GDM1 (cell line): ENCODE measurements at regions not wholly inside any gene's neighbourhood (a gene's known extent, or its start where the extent isn't known, plus 50 kb on each side); places are given as distances from the start of the nearest gene placed in this dataset.

Experiments
- DNase-seq: peaks from one replicate; lab custom pipeline; 2025; lab: John Stamatoyannopoulos, UW

DNA sequence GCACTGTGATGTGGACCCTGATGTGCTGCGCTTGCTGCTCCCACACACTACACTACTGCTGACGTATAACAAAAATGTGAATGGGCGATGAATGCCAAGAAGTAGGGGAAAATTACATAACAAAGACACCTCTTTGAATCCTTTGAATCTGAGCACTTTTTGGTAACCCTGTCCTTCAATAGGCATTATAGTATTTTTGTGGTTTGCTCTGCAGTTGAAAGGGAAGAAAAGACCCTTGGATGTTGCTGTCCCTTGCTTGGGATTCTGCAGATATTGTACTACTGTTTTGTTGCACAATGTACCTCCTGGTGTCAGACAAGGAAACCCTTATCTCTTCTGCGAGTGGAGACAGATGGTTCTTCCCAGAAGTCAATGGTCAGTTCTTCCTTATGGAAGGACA lies 124.8 kb upstream of the UBE3A start:
- DNase-seq, result no peak

DNA sequence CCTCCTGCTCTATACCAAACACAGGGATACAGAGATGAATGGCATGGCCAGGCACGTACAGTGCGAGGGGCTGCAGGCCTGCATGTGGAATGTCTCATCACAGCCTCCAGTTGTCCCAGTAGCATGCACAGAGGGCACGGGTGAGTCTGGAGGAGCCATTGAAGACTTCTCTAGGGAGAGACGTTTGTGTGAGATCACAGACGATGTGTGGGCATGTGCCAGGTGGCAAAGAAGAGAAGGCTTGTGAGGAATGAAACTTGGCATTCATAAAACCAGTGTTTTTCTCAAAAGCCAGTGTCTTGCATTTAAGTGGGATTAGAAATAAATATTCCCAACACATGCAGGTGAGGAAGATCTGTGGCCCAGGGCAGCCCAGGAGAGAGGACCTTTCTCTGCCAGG lies 119.1 kb upstream of the UBE3A start:
- no peak for DNase-seq

DNA sequence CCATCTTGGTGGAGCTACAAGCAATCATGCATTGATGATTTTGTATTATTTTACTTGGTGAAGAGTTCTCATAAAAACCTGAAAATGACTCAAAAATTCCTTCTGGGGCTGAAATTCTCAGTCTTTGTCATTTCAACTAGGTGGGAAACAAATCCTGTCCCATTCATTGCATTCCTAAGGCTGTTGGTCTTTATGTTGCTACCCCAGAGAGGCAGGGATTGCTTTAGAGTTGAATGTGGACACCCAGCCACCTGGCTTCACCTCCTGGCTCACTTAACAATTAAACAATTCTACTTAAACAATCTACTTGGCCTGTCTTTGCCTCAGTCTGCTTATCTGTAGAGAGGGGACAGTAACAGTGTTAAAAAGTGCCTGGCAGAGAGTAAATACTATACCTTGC lies 117.3 kb upstream of the UBE3A start:
- no peak for DNase-seq

DNA sequence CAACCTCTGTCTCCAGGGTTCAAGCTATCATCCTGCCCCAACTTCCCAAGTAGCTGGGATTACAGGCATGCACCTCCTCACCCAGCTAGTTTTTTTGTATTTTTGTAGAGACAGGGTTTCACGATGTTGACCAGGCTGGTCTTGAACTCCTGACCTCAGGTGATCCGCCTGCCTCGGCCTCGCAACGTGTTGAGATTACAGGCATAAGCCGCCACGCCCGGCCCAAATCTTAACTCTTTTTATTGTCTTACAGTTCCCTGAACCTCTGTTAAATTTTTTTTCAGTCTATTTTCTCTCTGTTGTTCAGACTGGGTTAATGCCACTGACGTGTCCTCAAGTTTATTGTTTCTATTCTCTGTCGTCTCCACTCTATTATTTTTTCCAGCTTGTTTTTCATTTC lies 115.8 kb upstream of the UBE3A start:
- DNase-seq, result no peak

DNA sequence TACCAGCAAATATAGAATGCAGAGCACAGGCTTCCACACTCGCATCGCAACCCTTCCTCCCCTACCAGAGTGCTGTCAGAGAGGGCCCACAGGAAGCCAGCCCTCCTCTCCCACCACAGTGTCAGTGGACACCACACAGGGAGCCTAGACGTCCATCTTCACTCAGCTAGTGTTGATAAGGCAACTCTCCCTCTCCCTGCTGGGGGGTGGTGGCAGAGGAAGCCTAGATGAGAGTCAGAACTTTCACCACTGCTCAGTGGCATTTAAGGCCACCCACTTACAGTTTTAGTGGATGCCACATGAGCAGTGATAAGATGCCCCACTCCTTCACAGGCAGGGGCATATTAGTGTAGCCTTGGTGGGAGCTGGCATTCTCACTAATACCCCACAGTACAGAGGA lies 109.8 kb upstream of the UBE3A start:
- DNase-seq, result no peak

DNA sequence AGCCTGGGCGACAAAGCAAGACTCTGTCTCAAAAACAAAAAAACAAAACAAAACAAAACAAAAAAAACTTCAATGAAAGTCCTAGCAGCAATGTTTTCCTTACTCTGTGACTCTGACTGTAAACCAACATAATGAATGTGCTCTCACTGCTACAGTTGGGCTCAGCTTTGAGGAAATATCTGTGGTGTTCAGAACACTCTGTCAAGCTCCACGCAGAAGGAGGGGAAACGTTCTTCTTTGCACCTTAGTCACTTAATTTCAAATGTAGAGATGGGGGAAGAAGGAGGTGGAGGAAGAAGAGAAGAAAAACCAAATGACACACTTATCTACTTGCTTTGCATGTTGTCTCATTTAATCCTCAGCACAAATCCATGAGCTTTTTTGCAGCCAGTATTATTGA lies 107.1 kb upstream of the UBE3A start:
- DNase-seq, result no peak

DNA sequence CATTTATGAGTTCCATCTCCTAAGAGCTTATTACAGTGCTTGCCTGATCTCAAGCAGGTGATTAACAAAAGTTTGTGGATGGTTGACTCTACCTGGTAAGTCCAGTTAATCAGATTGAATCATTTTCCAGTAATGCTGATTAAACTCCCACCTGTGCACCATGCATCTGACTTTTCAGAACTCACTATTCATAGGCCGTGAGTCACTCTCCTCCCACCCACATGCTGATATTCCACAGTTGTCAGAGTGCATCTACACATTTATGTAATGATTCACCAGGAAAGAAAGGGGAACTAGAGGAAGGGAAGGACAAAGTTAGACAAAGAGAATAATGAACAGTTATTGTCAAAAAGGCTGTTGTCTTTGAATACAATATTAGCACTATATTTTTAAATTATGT lies 106.2 kb upstream of the UBE3A start:
- DNase-seq, result no peak

DNA sequence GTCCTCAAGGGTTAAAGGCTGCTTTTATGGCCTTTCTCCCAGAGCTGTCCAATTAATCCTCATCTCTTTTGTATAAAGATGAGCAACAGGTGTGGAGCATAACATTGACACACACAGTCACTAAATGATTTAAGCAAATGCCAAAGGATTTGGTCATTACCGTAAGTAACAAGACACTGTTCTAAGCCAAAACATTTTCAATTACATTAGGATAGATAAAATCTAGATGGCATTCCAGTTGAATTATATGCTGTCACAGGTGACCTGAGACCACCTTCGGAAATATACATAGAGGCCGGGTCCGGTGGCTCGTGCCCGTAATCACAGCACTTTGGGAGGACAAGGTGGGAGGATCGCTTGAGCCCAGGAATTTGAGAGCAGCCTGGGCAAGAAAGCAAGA lies 105.3 kb upstream of the UBE3A start:
- no peak for DNase-seq

DNA sequence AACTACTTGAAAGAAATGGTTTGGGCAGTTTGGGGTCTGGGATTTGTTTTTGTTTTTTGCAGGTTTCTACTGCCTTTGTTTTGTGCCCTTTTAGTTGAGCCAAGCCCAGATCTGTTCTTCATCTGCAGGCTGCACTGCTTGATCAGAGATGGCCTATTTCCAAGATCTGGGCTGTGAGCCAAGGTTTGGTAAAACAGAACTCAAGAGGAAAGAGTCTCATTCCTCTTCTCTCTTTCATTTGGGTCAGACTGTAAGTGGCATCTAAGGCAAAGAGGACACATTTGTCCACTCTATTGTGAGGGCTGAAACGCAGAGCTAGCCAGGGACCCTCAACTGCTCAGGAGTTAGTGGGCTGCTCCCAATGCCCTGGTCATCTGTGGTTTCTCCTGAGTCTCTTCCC lies 104.4 kb upstream of the UBE3A start:
- DNase-seq, result no peak

DNA sequence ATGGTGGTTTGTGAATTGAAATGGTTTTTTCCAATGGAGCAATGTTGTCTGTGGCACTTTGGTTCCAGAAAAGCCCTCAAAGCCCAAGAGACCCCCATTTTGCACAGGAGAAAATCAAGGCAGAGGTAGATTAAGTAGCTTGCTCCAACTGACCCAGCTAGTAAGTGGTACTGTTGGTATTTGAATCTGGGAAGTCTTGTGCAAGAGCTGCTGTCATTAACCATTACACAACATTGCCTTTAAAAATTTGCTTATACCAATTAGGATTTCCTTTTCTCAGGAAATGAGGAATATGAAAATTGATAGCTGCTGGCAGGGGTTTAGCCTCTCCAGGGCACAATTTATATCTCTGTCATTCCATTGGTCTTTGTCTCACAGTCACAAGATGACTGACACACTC lies 102.4 kb upstream of the UBE3A start:
- DNase-seq, result no peak

DNA sequence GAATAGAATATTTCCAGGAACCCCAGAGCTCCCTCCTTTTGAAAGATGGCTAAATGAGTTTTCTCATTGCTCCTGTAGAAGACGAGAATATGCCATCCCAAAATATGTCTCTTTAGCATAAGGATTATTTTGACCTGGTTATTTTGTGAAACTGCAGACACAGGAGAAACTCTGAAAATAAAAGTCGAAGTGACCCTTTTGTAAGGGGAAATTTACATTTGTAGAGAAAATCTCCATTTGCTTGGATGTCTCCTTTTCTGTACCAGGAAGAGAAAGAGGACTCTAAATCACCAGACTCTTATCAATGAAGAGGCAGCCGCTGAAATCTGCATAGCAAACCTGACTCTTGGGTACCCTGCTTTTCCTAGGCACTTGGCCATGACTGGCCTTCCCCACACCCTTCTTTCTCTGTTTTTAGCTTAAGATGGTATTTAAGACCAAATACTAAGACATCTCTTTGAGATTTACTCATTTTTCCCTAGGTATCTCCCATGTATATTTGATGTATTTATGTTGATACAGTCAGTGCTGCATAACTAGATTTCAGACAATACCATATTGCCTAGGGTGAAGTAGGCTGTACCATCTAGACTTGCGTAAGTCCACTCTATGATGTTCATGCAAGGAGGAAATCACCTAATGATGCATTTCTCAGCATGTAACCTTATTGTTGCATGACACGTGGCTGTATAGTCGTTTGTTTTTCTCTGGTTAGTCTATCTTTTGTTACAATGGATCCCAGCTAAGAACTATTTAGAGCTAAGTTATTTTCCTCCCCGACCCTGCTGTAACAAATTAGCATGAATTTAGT lies 98.2 kb upstream of the UBE3A start:
- no peak for DNase-seq

DNA sequence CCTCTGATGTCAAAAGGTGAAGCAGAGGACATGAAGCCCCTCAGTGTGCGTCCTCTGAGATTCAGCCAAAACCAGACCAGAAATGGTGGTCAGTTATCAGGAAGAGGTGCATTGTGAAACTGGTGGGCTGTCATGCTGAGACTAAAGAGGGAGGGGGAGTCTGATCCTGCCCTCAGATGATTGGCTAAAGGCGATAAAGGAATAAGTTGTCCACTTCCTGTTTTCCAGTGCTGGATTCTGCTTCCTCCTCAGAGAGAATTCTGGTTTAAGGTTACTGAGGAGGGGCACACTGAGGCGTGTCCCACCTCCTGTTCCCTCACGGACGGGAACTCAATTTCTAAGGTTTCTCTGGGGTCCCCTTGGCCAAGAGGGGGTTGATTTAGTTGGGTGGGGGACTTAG lies 97.0 kb upstream of the UBE3A start:
- no peak for DNase-seq

DNA sequence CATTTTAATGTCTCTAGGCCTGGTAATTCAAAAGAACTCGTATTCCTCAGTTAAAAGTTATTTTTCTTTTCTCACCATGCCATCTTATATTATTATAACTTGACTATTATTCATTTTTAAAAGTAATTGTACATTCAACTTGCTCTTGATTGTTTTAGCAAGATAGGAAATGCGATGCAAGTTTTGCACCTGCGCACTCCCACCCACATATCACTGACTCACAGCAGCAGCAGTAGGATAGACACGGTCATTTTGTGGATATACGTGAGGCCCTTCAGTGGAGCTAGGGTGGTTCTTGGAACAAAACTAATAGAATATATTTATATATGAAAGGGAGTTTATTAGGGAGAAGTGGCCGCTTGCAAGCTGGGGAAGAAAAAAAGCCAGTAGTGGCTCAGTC lies 95.5 kb upstream of the UBE3A start:
- no peak for DNase-seq

DNA sequence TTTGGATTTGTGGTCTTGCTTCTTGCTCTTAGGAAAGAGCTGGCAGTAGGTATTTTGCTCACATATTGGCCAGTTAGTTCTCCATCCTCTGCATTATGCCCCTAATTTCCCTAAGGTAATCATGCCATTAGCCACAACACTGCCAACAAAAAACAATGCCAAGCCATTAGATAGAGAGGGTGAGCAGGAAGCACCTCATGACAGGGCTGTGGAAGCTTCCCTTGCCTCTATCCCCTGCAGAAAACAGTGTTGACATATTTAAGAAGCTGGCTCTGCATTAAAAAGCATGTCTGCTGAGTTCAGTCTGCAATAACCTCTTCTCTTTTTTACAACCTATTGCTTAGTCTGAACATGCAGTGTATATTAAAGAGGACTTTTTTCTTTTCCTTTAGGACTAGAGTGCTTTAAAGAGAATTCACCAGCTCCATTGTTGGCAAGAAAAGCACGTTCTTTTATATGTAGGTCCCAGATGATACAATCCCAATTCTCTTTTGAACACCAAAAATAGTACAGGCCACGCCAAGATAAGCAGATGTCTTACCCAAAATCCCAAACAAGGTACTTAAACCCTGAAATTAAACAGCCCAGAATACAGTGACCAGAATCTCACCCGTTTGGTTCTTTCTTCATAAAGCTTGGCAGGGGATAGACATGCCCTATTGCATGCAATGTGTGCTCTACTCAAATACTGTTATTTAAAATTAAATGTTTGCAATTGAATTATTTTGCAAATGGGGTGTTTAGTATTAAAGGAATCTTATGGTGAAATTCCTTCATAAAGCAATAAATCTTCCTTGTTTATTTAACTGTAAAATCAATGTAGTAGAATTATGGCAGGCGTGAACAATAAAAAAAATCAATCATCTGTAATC lies 93.7 kb upstream of the UBE3A start:
- DNase-seq, result no peak

DNA sequence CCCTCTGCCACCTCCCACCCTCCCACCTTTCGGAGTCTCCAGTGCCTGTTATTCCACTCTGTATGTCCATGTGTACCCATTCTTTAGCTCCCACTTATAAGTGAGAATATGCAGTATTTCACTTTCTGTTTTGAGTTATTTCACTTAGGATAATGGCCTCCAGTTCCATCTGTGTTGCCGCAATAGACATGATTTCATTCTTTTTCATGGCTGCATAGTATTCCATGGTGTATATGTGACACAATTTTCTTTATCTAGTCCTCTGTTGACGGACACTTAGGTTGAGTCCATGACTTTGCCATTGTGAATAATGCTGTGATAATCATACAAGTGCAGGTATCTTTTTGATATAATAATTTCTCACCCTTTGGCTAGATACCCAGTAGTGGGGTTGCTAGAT lies 91.0 kb upstream of the UBE3A start:
- no peak for DNase-seq

DNA sequence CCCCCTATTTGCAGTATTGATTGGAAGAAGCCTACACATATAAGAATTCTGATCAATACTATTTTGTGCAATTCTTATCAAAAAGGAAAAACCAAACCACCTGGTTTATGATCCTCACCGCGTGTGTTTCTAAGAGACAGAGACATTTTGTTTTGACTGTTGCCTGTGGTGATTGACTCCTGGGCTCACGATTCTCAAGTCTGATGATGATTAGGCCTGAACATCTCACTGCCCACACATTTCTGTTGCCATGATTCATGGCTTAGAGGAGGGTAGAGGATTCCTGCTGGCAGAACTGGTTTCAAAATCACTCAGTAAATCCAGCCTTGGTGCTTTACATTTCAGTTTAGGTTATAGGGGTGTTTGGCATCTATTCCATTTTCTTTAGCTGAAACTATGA lies 88.3 kb upstream of the UBE3A start:
- no peak for DNase-seq

DNA sequence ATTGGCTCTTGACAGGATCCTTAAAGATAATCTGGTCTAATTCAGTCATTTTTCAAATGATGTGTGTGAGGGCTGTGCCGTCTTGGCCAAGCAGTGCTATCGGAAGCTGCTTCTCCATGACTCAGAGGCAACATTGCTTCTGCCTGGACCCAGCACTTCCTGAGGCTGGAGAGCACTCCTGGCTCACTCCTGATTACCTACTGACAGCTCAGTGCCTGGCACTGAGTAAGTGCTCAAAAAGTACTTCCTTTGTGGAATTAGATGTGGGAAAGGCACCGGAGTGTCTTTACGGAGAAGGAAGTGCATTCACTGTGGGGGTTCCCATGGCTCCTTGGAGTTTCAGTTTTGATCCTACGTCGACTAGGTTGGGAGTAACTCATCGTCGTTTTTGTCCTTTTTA lies 86.9 kb upstream of the UBE3A start:
- no peak for DNase-seq

DNA sequence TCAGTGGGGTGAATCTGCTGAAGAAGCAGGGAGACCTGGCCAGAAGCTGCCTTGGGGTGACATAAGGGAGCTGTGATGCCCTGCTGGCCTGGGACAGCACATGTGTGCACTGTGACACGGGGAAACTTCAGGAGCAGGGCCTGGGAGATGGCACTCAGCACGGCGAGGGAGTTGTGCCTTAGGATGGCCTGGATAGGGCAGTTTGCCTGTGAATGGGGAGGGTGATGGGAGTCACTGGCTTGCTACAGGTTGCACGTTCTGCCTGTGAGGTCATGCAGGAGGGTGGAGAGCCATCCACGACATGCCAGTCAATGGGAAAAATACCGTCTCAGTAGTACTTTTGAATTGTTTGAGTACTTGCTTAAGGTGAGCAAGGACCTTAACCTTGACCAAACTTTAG lies 76.8 kb upstream of the UBE3A start:
- no peak for DNase-seq

DNA sequence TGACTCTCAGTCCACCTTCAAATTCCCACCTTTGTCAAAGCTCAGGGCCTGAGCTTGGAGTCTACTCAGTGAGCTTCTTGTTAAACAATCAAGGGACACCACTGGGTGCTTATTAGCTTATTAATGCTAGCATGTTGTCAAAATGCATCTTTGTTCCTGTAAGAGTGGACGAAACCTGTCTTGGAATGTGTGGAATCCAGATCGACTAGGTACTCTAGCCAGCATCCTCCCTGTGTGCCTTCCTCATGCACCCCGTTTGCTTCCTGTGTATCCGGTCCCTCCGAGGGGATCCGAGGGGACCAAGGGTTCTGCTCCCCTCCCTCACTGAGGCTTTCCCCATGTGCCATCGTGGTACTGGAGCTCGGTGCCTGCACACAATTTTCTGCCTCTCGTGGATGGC lies 75.7 kb upstream of the UBE3A start:
- no peak for DNase-seq

DNA sequence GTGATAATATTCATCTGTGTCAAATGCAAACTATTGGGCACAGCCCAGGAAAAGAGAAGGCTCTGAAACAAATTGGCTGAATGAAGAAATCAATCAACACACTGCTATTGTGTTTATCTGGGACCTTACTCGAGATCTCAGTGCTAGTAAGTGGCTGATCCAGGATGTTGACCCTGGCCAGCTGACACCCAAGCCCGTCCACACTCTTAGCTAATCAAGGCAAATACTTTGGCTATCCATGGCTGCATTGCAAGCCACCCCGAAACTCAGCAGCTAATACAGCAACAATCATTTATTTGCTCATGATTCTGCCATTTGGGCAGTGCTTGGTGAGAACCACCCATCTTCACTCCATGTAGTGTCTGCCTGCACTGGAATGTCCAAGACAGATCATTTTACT lies 74.1 kb upstream of the UBE3A start:
- DNase-seq, result no peak

DNA sequence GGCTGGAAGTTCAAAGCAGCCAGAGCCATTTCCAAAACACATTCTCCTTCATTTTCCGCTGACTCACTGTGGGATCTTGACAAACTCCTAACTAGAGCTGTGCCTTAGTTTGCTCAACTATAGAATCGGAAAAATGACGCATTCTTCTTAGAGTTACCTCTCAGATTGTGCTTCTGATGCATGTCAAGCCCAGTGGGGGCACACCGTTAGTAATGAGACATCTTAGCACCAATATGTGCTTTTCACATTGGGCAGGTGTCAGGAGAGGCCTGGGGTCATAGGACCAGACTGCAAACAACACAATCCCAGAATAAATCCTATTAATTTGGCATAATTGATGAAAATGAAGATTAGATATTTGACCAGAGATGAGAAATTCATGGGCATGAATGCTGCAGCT lies 71.3 kb upstream of the UBE3A start:
- no peak for DNase-seq

DNA sequence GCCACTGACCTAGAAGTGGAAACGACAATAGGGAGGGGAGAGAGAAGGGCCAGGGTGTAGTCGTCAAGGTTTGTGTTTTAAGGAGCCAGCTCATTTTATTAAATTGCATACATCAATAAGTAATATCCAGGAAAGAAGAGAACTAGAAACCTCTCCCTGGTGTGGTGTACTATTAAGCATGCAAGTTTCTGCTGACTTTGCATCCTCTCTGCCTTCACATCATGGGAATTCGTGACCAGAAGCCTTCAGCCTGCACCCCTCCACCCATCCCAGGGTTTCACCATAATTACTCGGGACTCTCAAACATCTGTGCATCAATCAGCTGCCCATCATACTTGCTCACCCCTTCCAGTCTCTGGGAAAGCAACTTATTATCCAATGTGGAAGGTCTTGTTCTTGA lies 70.9 kb upstream of the UBE3A start:
- no peak for DNase-seq

DNA sequence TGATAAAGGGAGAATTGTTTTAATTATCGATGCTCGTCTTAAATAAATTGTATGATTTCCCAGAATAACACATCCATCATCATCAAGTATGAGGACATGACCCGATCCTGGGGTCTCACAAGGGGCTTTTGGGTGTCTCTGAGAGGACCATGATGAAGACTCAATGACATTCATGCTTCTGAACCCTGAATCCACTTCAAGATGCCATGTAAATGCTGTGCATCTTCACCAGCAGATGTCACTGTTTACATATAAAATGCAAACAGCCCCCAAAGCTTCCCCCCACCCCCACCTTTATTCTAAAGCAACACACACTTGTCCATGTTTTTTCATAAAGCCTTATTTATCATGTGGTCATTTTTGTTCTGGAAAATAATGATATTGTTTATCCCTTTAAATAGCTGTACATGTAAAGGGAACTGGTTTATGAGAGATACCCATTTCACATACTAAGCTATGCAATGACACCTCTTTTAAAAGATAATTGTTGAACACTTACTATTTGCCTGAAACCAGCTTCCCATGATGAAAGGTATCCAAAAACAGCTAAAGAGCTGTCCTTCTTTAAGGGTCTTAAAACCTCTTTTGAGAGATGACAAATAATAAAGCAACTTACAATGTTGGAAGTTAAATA lies 69.7 kb upstream of the UBE3A start:
- DNase-seq, result peak; percentile 7
